K562 (cell line): ENCODE measurements at regions not wholly inside any gene's neighbourhood (a gene's known extent, or its start where the extent isn't known, plus 50 kb on each side); places are given as distances from the start of the nearest gene placed in this dataset.

Experiments used
- ATAC-seq: fragments of 200-7000 bp; cut with Tn5 transposase; 3 replicates; pipeline ENCODE4 v1.9.1; 2020; ENCODE audit warnings: moderate library complexity
- BruUV-seq: library from RNA; stranded (reverse); fragments of 400-500 nt; replicated peaks from 2 replicates; lab custom pipeline; 2021; lab: Mats Ljungman, UMichigan
- CTCF ChIA-PET: fragments of 300-600 bp; formaldehyde crosslinking; extraction: SDS; loops from one replicate; lab custom pipeline; 2021; ENCODE audit warnings: low intra/inter-chr PET ratio; lab: Yijun Ruan, JAX
- POLR2A ChIA-PET: fragments of 300-600, 350-650 bp; sonication (Branson Sonifier 250); formaldehyde crosslinking; extraction: SDS; loops from one replicate; lab custom pipeline; 2021; ENCODE audit warnings: antibody characterized with exemption, inconsistent platforms; lab: Yijun Ruan, JAX
- DNase-seq, 4 experiments: peaks; one replicate each; pipeline versions ENCODE4 v3.0.0 to v3.0.0-alpha.2; 2011 to 2018; ENCODE audit warnings: low spot score in 3 of 4, mixed read lengths in 3 of 4; ENCODE audit errors: extremely low read depth in 1 of 4
- FAIRE-seq: peaks from 2 replicates; lab custom pipeline; 2011; peaks lifted over from hg19 to GRCh38; lab: Jason Lieb, UNC
- H2AFZ ChIP-seq: 2 replicates; pipeline ENCODE4 v1.6.0; 2011; ENCODE audit warnings: low read depth, low read length, control low read depth, inconsistent platforms
- H3K27ac ChIP-seq: fragments of 200-600 bp; 3 replicates; pipeline ENCODE4 v1.8.0; 2011; ENCODE audit warnings: low read depth, mild to moderate bottlenecking, control low read depth, inconsistent platforms, low read length, moderate library complexity, mixed read lengths; ENCODE audit errors: extremely low read depth
- H3K27me3 ChIP-seq, 2 experiments: fragments of 300-600 bp in 1 of 2; 2 replicates in 1 of 2; 3 replicates in 1 of 2; pipeline versions ENCODE4 v1.6.0 to v1.8.0; 2011; ENCODE audit warnings: inconsistent platforms in 2 of 2, low read length in 2 of 2, mild to moderate bottlenecking in 1 of 2, mixed read lengths in 1 of 2, moderate library complexity in 1 of 2; ENCODE audit not compliant: control insufficient read depth in 2 of 2, insufficient read depth in 2 of 2
- H3K36me3 ChIP-seq: fragments of 300-600 bp; 3 replicates; pipeline ENCODE4 v1.8.0; 2011; ENCODE audit warnings: mild to moderate bottlenecking, low read length, inconsistent platforms; ENCODE audit not compliant: control insufficient read depth, insufficient read depth
- H3K4me1 ChIP-seq, 2 experiments: fragments of 200-600 bp in 1 of 2; replicated peaks in 1 of 2; 2 replicates in 1 of 2; 3 replicates in 1 of 2; pipeline versions ENCODE4 v1.5.1 to v1.8.0; 2011; ENCODE audit warnings: inconsistent platforms in 2 of 2, low read length in 2 of 2, mild to moderate bottlenecking in 1 of 2, mixed read lengths in 1 of 2, moderate library complexity in 1 of 2; ENCODE audit not compliant: control insufficient read depth in 2 of 2, insufficient read depth in 2 of 2
- H3K4me2 ChIP-seq: 2 replicates; pipeline ENCODE4 v1.6.1; 2011; ENCODE audit warnings: low read length, control low read depth, inconsistent platforms, mixed read lengths; ENCODE audit not compliant: insufficient read depth
- H3K4me3 ChIP-seq: fragments of 200-600 bp; sonication (generic), shearing (Covaris generic); 2 replicates; pipeline ENCODE4 v1.5.1; 2016; ENCODE audit warnings: control low read depth, inconsistent platforms
- H3K79me2 ChIP-seq: fragments of 200-600 bp; 3 replicates; pipeline ENCODE4 v1.8.0; 2011; ENCODE audit warnings: low read length, inconsistent platforms; ENCODE audit not compliant: control insufficient read depth, insufficient read depth
- H3K9ac ChIP-seq, 2 experiments: 2 replicates each; pipeline versions ENCODE4 v1.6.0 to v1.6.1; 2011; ENCODE audit warnings: low read depth in 2 of 2, low read length in 2 of 2, control low read depth in 1 of 2, inconsistent platforms in 1 of 2, mild to moderate bottlenecking in 1 of 2, mixed read lengths in 1 of 2; ENCODE audit not compliant: insufficient read depth in 1 of 2
- H3K9me1 ChIP-seq: one replicate; pipeline ENCODE4 v1.6.0; 2011; ENCODE audit warnings: inconsistent platforms, mild to moderate bottlenecking, low read length, moderate library complexity; ENCODE audit not compliant: control insufficient read depth, insufficient read depth
- H3K9me3 ChIP-seq: replicated peaks from 2 replicates; pipeline ENCODE4 v1.5.1; 2011; ENCODE audit warnings: low read depth, low read length, inconsistent platforms; ENCODE audit not compliant: control insufficient read depth, insufficient read depth
- H4K20me1 ChIP-seq: replicated peaks from 2 replicates; pipeline ENCODE4 v1.6.1; 2011; ENCODE audit warnings: low read length, inconsistent platforms, mixed read lengths; ENCODE audit not compliant: control insufficient read depth, insufficient read depth
- ETV1 ChIP-seq: fragments of 450-650 bp; conservative IDR thresholded peaks from 2 replicates; pipeline ENCODE4 v1.6.1; 2016; ENCODE audit warnings: missing genetic modification characterization, control low read depth, low read depth, missing compliant biosample characterization
- FOXA3 ChIP-seq, 2 experiments: fragments of 450-650 bp in 1 of 2; sonication (generic) in 1 of 2; formaldehyde crosslinking; IDR thresholded peaks in 1 of 2; conservative IDR thresholded peaks in 1 of 2; 2 replicates each; pipeline versions ENCODE4 v1.4.0 to v1.8.0; 2020 to 2022; ENCODE audit warnings: mild to moderate bottlenecking in 2 of 2, missing genetic modification reagents in 1 of 2
- IRF9 ChIP-seq: fragments of 450-650 bp; IDR thresholded peaks from 2 replicates; pipeline ENCODE4 v1.6.1; 2016; ENCODE audit warnings: missing biosample characterization, missing genetic modification characterization
- TARDBP ChIP-seq: fragments of 450-650 bp; IDR thresholded peaks from 2 replicates; pipeline ENCODE4 v1.6.1; 2016
- TSHZ1 ChIP-seq: fragments of 250-450 bp; sonication (Bioruptor Pico); IDR thresholded peaks from 2 replicates; pipeline ENCODE4 v1.4.0; 2020; ENCODE audit warnings: mild to moderate bottlenecking, moderate library complexity
- ZEB2 ChIP-seq: fragments of 450-650 bp; IDR thresholded peaks from 2 replicates; pipeline ENCODE4 v1.6.1; 2016
- ZNF778 ChIP-seq: fragments of 450-650 bp; formaldehyde crosslinking; IDR thresholded peaks from 2 replicates; pipeline ENCODE4 v1.4.0; 2020; ENCODE audit warnings: mild to moderate bottlenecking, moderate library complexity
- WGBS: fragments of 100-300 bp; shearing (Covaris generic); methylation state at CpG from one replicate; pipeline ENCODE4 v1.1.6; 2016; ENCODE audit warnings: low coverage, mixed read lengths; ENCODE audit not compliant: insufficient coverage; ENCODE audit errors: missing lambda C conversion rate; 5-methylcytosine and 5-hydroxymethylcytosine counted together
- in situ Hi-C: fragments of 300-500 bp; cut with MboI; formaldehyde crosslinking; loops from 4 replicates; pipeline ENCODE4 v1.15.0; 2018; ENCODE audit warnings: inconsistent platforms, mixed read lengths
- intact Hi-C: fragments of 100-400 bp; cut with micrococcal nuclease; formaldehyde crosslinking; loops from 2 replicates; pipeline ENCODE4 v1.14.2; 2022

DNA sequence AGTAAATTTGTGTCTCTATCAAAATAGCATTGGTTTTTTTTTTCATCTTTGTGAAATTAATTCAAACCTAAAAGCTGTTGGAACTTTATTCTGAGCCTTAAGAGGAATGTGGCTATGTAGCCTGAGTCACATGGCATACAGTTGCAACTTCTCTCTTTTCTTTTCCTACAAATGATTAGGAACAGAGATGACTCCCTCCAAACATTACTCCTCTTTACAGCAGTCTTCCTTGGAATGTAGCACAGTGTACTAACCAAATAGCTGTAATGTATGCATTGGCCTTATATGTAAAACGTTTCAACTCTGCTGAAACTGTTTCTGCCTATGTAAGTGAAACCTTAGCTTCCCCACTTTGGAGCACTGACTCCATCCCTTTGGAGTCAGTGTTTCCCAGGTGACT is 100.9 kb upstream of the MAP1B start:
- intact Hi-C loops (loop anchor here (10.0 kb wide), 1 partner anchor 172 kb away; no protein-coding TSS in a partner anchor), in situ Hi-C loops (no loop called here)
- Histone ChIP-seq H3K36me3 (no peaks in the 10 kb centered on the region), H4K20me1 (no peaks in the 10 kb centered on the region), H3K27ac (no peak overlapping the region), H3K4me2 (no peak overlapping the region), H3K4me3 (no peak overlapping the region), H3K4me1 (no peaks in the 10 kb centered on the region), H3K27me3 (peaks cover 6 to 11% of the 10 kb centered on the region in 2 experiments; a peak in 4 of 5 replicates), H3K9ac (no peak overlapping the region)
- DNase-seq (no peak), FAIRE-seq (no peak), ATAC-seq (no peak)
- 0% methylated on average over 1 of the region's 1 CpG for WGBS
- CTCF ChIA-PET, result no interaction called here
- POLR2A ChIA-PET, result interaction anchor here (0.5 to 1.0 kb wide), 2 partner anchors 15 to 323 kb away, joined by 3 read pairs; no protein-coding TSS in a partner anchor
- no peak for TF ChIP-seq ETV1 (tag)
- no peak for TF ChIP-seq TARDBP
- TF ChIP-seq TSHZ1 (CRISPR knock-in tag), result no peak
- no peak for TF ChIP-seq ZNF778 (CRISPR knock-in tag)
- no peak for TF ChIP-seq FOXA3 (CRISPR knock-in tag; conservative IDR thresholded peaks at IDR 0.05 in 1 of 2, IDR thresholded peaks at IDR 0.05 in 1 of 2)
- TF ChIP-seq IRF9 (tag), result no peak
- no peak for TF ChIP-seq ZEB2
- TF ChIP-seq, all 486 proteins: peak for 0
- Histone ChIP-seq H3K9me1 (no peaks in the 10 kb centered on the region), H3K9me3 (no peaks in the 10 kb centered on the region), H3K79me2 (no peaks in the 10 kb centered on the region), H2AFZ (no peak overlapping the region)
- no TSS peak for BruUV-seq
